ENCODE measurements at regions not wholly inside any gene's neighbourhood (a gene's known extent, or its start where the extent isn't known, plus 50 kb on each side); places are given as distances from the start of the nearest gene placed in this dataset.

DNA sequence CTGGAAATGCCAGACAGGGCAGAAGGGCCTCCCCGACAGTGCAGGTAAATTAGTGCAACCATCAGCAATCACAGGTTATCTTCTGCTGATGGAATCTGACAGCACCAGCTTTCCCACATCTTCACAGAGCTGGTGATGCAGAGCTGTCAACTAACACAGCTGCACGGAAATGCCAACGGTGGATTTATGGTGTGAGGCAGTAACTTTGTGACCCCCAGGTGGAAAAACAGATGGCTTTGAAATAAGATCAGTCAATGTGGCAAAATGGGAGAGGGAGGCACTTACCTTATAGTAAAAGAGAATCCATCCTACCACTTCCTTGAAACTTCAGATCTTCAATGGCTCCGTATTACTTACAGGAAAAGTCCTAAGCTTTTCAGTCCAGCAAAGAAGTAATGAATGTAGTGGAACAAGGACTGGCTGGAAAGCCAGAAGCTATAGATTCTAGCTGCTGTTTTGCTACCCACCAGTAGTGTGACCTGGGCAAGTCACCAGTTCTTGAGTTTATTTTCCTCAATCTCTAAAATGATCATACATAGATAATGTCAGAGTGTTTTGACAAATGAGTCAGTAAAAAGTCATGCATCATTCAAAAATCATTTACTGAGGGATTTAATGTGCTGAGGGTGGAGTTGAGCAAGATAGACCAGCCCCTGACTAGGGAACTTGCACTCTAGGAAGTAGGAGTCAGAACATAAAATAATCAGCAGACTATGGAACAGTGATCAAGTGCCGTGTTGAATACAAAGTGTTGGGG, 245.7 kb upstream of the JUN start:
- H3K4me1 Mint-ChIP-seq, result peaks cover 5 to 25% of the 10 kb centered on the region in 2 donors
- H3K36me3 Mint-ChIP-seq, result peaks cover 12 to 21% of the 10 kb centered on the region in 2 donors
- ATAC-seq (replicated peaks) (no peak), DNase-seq (no peak)
- no peak overlapping the region for H3K4me3 Mint-ChIP-seq
- H3K27ac Mint-ChIP-seq, result no peak overlapping the region
- peaks cover 0 to 2% of the 10 kb centered on the region in 2 donors for H3K9me3 Mint-ChIP-seq
- H3K27me3 Mint-ChIP-seq, result no peaks in the 10 kb centered on the region

DNA sequence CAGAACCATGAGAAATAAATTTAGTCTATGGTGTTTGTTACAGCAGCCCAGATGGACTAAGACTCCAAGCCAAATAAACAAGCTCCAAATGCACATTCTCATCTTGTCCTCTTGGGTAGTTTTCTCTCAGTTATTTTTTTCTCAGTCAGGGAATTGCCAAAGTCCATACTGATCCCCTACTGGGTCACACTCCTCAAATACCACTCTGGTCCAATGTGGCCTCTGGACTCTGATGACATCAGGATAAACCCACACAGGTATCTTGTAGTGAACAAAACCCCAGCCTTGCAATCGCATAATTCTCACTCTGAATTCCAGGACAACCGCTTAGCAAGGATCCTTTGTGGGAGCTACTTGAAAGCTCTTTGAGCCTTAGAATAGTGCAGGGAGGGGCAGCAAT, 248.4 kb upstream of the JUN start:
- Mint-ChIP-seq H3K27ac (no peak overlapping the region), H3K36me3 (peaks cover 17 to 22% of the 10 kb centered on the region in 2 donors), H3K9me3 (peaks cover 0 to 2% of the 10 kb centered on the region in 2 donors), H3K4me1 (peaks cover 5% of the 10 kb centered on the region in 2 donors), H3K4me3 (no peak overlapping the region), H3K27me3 (no peaks in the 10 kb centered on the region)
- ATAC-seq (replicated peaks), result no peak
- DNase-seq, result no peak

DNA sequence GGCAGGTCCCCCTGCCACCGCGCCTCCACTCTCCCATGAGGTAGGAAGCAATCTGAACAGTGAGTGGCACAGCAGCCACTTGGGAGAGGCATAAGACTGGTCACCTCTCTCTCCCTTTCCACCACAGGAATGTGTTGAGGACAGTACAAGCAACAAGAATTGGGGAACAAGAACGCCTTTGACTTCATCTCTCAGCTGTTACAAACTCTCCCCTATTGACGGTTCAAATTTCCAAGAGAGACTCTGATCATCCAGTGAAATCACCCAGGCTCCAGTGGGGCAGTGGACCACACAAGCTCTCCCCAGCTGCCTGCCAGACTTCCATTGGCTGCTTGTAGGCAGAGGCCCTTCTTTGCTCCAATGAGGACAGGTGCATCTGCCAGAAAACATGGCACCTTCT, 249.9 kb upstream of the JUN start:
- Mint-ChIP-seq H3K36me3 (peaks cover 17 to 25% of the 10 kb centered on the region in 2 donors), H3K27me3 (no peaks in the 10 kb centered on the region), H3K4me3 (no peak overlapping the region), H3K9me3 (peaks cover 0 to 2% of the 10 kb centered on the region in 2 donors), H3K27ac (peak overlapping the region; percentile 31), H3K4me1 (peaks cover 5% of the 10 kb centered on the region in 2 donors)
- no peak for ATAC-seq (replicated peaks)
- no peak for DNase-seq

DNA sequence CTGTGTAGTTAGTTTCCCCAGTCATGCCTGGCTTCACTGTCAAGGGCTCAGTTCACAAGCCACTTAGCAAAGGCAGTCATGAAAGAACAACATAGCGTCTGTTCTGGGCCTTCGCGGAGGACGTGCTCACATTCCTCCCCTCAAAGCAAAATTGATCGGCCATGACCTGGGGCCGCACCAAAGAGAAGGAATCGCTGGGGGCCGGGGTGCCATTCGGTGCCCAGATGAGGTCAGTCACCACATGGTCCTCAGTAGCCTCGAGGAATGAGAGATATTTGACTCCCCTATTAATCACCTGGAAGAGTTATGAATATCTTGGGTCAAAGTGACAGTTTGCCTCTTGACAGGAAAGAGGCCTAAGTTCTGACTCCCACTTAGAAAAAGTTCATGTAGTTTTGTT, 251.1 kb upstream of the JUN start:
- Mint-ChIP-seq H3K4me3 (no peak overlapping the region), H3K27me3 (no peaks in the 10 kb centered on the region), H3K36me3 (peaks cover 17 to 25% of the 10 kb centered on the region in 2 donors), H3K9me3 (peaks cover 0 to 2% of the 10 kb centered on the region in 2 donors), H3K27ac (no peak overlapping the region), H3K4me1 (peaks cover 5% of the 10 kb centered on the region in 2 donors)
- ATAC-seq (replicated peaks) (no peak), DNase-seq (no peak)

DNA sequence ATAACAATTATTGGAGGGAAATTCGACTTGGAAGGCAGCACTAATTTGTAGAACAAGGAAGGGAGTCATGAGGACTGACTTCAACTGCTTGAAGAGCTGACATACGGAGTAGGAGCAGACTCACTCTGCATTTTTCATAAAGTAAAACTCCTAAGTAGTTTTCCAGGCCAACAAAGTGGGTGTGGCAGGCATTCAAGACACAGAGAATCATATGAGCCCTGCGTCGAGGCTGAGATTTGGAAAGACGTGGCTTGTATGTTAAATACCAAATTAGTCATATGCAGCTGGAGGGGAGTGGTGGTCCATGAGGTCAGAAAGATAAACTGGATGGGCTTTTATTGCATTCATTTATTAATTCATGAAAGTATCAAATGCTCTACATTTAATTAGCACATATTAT, 255.7 kb upstream of the JUN start:
- H3K27ac Mint-ChIP-seq, result no peak overlapping the region
- ATAC-seq (replicated peaks) (no peak), DNase-seq (no peak)
- peaks cover 10 to 15% of the 10 kb centered on the region in 2 donors for H3K36me3 Mint-ChIP-seq
- no peak overlapping the region for H3K4me3 Mint-ChIP-seq
- peaks cover 0 to 4% of the 10 kb centered on the region in 2 donors for H3K4me1 Mint-ChIP-seq
- H3K27me3 Mint-ChIP-seq, result no peaks in the 10 kb centered on the region
- no peaks in the 10 kb centered on the region for H3K9me3 Mint-ChIP-seq

DNA sequence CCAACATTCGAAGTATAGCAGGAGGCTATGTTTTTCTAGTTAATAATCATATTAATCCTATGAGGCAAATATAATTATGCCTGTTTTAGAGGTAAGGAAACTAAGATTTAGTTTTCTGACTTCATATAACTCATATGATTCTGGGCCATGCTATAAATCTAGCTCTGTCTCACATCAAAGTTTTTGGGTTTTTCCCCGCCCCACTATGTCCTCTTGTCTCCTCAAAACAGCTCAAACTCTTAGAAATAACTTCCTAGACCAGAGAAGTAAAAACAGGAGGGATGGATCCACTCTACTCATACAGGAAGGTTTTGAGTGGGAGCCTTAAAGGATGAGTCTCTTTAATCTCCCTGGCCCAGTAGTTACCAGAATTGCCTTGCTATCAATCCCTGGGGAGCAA, 256.4 kb upstream of the FGGY start:
- DNase-seq (no peak), ATAC-seq (replicated peaks) (no peak)
- no peaks in the 10 kb centered on the region for H3K27me3 Mint-ChIP-seq
- H3K9me3 Mint-ChIP-seq, result no peaks in the 10 kb centered on the region
- H3K27ac Mint-ChIP-seq, result no peak overlapping the region
- peaks cover 10 to 23% of the 10 kb centered on the region in 2 donors for H3K36me3 Mint-ChIP-seq
- H3K4me3 Mint-ChIP-seq, result no peak overlapping the region
- H3K4me1 Mint-ChIP-seq, result peaks cover 7 to 10% of the 10 kb centered on the region in 2 donors

DNA sequence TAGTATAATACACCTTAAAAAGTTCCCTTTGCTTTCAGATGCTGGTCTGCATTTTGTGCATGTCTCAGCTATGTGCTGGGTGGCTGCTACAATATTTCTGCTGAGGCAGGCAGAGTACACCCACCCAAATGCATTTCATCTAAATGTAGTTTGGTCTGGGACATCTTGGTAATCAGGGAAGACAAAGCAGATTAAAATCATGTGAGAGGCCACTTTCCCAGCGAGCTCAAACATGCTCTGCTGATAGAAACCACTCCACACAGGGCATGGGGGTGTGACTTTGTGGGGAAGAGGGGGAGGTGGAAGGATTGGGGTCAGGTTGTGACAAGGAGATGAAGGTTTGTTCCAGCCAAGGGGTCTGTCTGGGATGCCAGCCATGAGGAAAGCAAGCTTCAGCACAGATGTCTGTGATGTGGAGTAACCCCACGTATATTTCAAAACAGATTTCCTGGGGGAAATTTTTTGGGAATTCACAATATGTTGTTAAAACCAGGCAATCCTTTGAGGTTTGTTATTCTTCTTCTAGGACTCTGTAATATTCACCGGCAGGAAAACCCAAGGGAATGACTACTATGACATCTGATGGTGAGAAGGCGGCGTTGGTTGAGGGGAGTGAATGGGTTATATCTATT, 255.1 kb upstream of the FGGY start:
- Mint-ChIP-seq H3K4me1 (peaks cover 20 to 21% of the 10 kb centered on the region in 2 donors), H3K4me3 (no peak overlapping the region), H3K9me3 (no peaks in the 10 kb centered on the region), H3K27ac (peak overlapping the region; percentile 82), H3K36me3 (peaks cover 18 to 30% of the 10 kb centered on the region in 2 donors), H3K27me3 (no peaks in the 10 kb centered on the region)
- DNase-seq (no peak), ATAC-seq (replicated peaks) (no peak)

DNA sequence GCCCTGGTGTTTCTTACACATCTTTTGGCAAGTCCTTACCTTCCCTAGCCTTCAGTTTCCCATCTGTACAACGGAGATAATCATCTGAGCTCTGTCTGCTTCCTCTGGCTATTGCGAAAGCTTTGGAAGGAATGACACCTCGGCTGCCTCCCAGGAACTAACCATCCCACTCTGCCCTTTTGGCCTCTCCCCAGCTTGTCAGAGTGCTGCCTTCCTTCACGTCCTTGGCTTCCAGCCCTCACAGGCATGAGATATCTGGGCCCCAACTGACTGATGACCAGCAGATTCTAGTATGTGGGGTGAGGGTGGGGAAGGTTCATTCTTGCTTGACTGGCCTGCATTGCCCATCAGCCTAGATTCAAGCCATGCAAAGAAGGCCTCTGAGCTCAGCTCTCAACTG, 253.1 kb upstream of the FGGY start:
- Mint-ChIP-seq H3K4me3 (no peak overlapping the region), H3K9me3 (no peaks in the 10 kb centered on the region), H3K4me1 (peaks cover 30% of the 10 kb centered on the region in 2 donors), H3K27me3 (no peaks in the 10 kb centered on the region), H3K36me3 (peaks cover 23 to 33% of the 10 kb centered on the region in 2 donors), H3K27ac (no peak overlapping the region)
- ATAC-seq (replicated peaks) (no peak), DNase-seq (no peak)

DNA sequence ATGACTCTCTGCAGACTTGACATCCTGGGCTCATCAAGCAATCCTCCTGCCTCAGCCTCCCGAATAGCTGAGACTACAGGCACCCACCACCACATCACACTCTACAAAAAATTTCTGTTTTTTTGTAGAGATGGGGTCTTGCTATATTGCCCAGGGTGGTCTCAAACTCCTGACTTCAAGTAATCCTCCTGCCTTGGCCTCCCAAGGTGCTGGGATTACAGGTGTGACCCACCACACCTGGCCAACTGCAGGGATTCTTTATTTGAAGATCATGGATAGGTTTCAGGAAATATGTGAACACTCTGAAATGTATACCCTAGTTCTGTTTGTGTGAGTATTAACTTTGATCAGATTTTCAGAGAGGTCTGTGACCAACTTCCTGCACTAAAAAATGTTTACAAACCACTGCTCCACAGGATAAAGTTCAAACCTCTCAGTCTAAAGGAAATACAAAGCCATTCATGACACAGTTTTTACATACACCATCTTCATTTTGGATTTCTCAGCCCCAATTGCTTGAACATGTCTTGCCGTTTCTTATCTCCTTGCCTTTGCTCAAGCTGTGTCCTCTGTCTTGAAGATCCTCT, 252.3 kb upstream of the FGGY start:
- Mint-ChIP-seq H3K27ac (no peak overlapping the region), H3K4me1 (peaks cover 30 to 32% of the 10 kb centered on the region in 2 donors), H3K36me3 (peaks cover 30 to 42% of the 10 kb centered on the region in 2 donors), H3K9me3 (no peaks in the 10 kb centered on the region), H3K27me3 (no peaks in the 10 kb centered on the region), H3K4me3 (no peak overlapping the region)
- ATAC-seq (replicated peaks) (no peak), DNase-seq (no peak)

DNA sequence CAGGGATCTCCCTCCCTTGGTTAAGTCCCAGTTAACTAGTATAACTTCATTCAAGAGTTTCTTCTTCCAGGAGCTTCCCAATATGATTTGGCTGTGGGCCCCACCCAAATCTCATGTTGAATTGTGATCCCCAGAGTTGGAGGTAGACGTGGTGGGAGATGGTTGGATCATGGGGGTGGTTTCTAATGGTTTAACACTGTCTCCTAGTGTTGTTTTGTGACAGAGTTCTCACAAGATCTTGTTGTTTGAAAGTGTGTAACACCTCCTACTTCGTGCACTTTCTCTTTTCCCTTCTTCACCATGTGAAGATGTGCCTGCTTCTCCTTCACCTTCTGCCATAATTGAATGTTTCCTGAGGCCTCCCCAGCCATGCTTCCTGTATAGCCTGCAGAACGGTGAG, 251.8 kb upstream of the FGGY start:
- Mint-ChIP-seq H3K4me1 (peaks cover 30 to 32% of the 10 kb centered on the region in 2 donors), H3K27ac (no peak overlapping the region), H3K27me3 (no peaks in the 10 kb centered on the region), H3K9me3 (no peaks in the 10 kb centered on the region), H3K4me3 (no peak overlapping the region), H3K36me3 (peaks cover 30 to 44% of the 10 kb centered on the region in 2 donors)
- no peak for DNase-seq
- ATAC-seq (replicated peaks), result no peak

DNA sequence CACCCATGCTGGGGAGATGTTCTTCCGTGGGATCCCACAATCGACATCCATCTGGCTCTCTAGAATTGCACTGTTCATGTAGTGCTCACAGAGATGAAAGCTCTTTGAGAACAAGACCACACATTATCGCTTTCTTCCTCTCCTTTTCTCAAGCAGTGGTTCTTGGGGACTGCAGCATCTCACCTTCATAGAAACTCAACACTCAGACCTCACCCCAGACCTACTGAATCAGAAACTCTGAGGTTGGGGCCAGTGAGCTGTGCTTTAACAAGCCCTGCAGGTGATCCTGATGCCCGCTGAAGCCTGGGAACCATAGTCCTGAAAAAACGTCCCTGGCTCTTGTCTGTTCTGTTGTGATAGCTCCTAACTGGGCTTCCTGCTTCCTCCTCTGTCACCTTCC, 251.3 kb upstream of the FGGY start:
- no peak for DNase-seq
- no peak for ATAC-seq (replicated peaks)
- Mint-ChIP-seq H3K27ac (no peak overlapping the region), H3K4me1 (peaks cover 30 to 32% of the 10 kb centered on the region in 2 donors), H3K9me3 (no peaks in the 10 kb centered on the region), H3K27me3 (no peaks in the 10 kb centered on the region), H3K4me3 (peak overlapping the region in 1 of 2 donors; percentile 32), H3K36me3 (peaks cover 30 to 44% of the 10 kb centered on the region in 2 donors)

DNA sequence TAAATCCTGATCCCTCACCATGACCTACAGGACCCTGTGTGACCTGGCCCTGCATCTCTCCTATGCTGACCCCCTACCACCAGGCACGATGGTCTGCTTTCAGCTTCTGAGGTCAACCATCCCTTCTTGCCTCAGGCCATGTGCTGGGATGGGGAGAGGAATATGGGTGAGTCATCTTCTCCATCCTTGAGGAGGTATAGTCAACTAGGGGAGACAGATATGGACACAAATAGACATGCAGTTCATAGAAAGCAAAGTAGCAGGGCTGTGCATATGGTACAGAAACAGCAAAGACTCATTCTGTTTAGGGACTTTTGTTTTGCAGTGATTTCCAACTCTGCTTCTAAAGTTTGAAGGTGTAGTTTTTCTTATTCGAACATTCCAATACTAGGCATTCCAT, 250.8 kb upstream of the FGGY start:
- H3K4me1 Mint-ChIP-seq, result peaks cover 30 to 32% of the 10 kb centered on the region in 2 donors
- H3K4me3 Mint-ChIP-seq, result peak overlapping the region in 1 of 2 donors; percentile 32
- H3K9me3 Mint-ChIP-seq, result no peaks in the 10 kb centered on the region

DNA sequence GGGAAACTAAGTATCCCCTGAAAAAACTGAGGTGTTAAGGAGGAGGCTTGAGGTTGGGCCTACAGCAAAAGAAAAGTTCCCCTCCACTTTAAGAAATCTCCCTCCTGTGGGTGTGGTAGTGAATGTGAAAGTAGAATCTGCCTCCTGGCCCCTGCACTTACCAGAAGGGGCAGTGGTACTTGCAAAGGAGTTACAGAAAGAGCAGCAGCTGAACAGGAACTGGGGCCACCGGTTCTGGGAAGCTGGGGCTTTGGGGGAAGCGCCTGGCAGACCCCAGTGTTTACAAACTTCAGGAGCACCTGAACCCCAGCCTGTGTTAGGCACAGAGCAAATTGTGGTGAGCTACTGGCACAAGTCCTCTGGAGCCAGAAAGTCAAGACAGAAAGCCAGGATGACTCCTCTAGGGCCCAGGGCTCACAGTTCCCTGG, 250.2 kb upstream of the FGGY start:
- peak overlapping the region; percentile 94 for H3K27ac Mint-ChIP-seq
- H3K4me3 Mint-ChIP-seq, result peak overlapping the region; percentile 49 to 59
- H3K4me1 Mint-ChIP-seq, result peaks cover 30% of the 10 kb centered on the region in 2 donors
- DNase-seq (peak; percentile 45), ATAC-seq (replicated peaks) (peak; percentile 96 to 99)
- no peaks in the 10 kb centered on the region for H3K9me3 Mint-ChIP-seq
- H3K36me3 Mint-ChIP-seq, result peaks cover 30 to 44% of the 10 kb centered on the region in 2 donors
- no peaks in the 10 kb centered on the region for H3K27me3 Mint-ChIP-seq

More for the DNA sequence above, 250.8 kb upstream of the FGGY start:
- peak overlapping the region; percentile 94 for H3K27ac Mint-ChIP-seq
- peaks cover 30 to 44% of the 10 kb centered on the region in 2 donors for H3K36me3 Mint-ChIP-seq
- no peak for DNase-seq
- peak in 1 of 2 donors; percentile 18 for ATAC-seq (replicated peaks)
- no peaks in the 10 kb centered on the region for H3K27me3 Mint-ChIP-seq

DNA sequence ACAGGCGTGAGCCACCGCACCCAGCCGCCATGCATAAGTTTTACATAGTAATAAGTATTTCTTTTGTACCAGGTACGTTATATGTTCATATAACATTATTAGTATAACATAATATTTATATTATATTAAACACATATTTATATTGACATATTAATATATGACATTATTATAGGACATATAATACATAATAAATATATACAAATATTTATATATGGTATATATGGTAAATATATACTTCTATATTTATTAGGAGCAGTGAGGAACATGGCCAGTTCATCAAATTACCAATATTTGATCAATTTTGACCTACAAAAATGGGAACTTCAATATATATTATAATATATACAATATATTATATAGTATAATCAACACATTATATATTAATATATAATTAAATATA, 245.9 kb upstream of the FGGY start:
- peaks cover 25 to 27% of the 10 kb centered on the region in 2 donors for H3K4me1 Mint-ChIP-seq
- no peaks in the 10 kb centered on the region for H3K9me3 Mint-ChIP-seq
- ATAC-seq (replicated peaks) (no peak), DNase-seq (no peak)
- no peak overlapping the region for H3K4me3 Mint-ChIP-seq
- H3K27ac Mint-ChIP-seq, result no peak overlapping the region
- peaks cover 17 to 30% of the 10 kb centered on the region in 2 donors for H3K36me3 Mint-ChIP-seq
- no peaks in the 10 kb centered on the region for H3K27me3 Mint-ChIP-seq

Measured in stimulated activated naive B cell treated with anti-CD40 and anti-IgM and Interleukin-4, amounts not matched to agents 10 μg/mL and 1 μg/mL and 100 μg/mL, for 72 hours (primary cell).